ENCODE measurements at regions not wholly inside any gene's neighbourhood (a gene's known extent, or its start where the extent isn't known, plus 50 kb on each side); places are given as distances from the start of the nearest gene placed in this dataset.

GRCh38 chr7:117986645-117987269 lies 113.5 kb upstream of the CTTNBP2 start:
- no peak overlapping the region for H3K27ac Mint-ChIP-seq
- ChIA-PET CTCF (no interaction called here), POLR2A (no interaction called here)

GRCh38 chr7:117990834-117991233 lies 117.6 kb upstream of the CTTNBP2 start:
- no peaks in the 10 kb centered on the region for H3K27me3 Mint-ChIP-seq
- POLR2A ChIA-PET = no interaction called here
- no peaks in the 10 kb centered on the region for H3K9me3 Mint-ChIP-seq
- no peaks in the 10 kb centered on the region for H3K36me3 Mint-ChIP-seq (ENCODE audit: low read depth)
- CTCF ChIA-PET = interaction anchor here (1.1 kb wide), 1 partner anchor 10 kb away, joined by 3 read pairs; no protein-coding TSS in a partner anchor
- H3K27ac Mint-ChIP-seq = no peak overlapping the region
- no peaks in the 10 kb centered on the region for H3K4me1 Mint-ChIP-seq
- no peak overlapping the region for H3K4me3 Mint-ChIP-seq
- no peak for DNase-seq

More at GRCh38 chr7:117986645-117987269, 113.5 kb upstream of the CTTNBP2 start:
- Mint-ChIP-seq H3K4me1 (no peaks in the 10 kb centered on the region), H3K9me3 (no peaks in the 10 kb centered on the region), H3K36me3 (ENCODE audit: low read depth) (no peaks in the 10 kb centered on the region), H3K4me3 (no peak overlapping the region), H3K27me3 (no peaks in the 10 kb centered on the region)
- DNase-seq = no peak

GRCh38 chr7:117992635-117993376 lies 119.6 kb upstream of the CTTNBP2 start:
- no peak for DNase-seq
- H3K4me1 Mint-ChIP-seq = no peaks in the 10 kb centered on the region
- POLR2A ChIA-PET = no interaction called here
- H3K36me3 Mint-ChIP-seq (ENCODE audit: low read depth) = no peaks in the 10 kb centered on the region
- H3K9me3 Mint-ChIP-seq = no peaks in the 10 kb centered on the region
- no peak overlapping the region for H3K4me3 Mint-ChIP-seq
- H3K27me3 Mint-ChIP-seq = no peaks in the 10 kb centered on the region
- H3K27ac Mint-ChIP-seq = no peak overlapping the region
- CTCF ChIA-PET = interaction anchor here (0.6 to 0.9 kb wide), 2 partner anchors 17 to 30 kb away, joined by 3 read pairs; no protein-coding TSS in a partner anchor

GRCh38 chr7:117993377-117994003 lies 120.2 kb upstream of the CTTNBP2 start:
- POLR2A ChIA-PET = no interaction called here
- no peak overlapping the region for H3K27ac Mint-ChIP-seq
- H3K27me3 Mint-ChIP-seq = no peaks in the 10 kb centered on the region
- H3K9me3 Mint-ChIP-seq = no peaks in the 10 kb centered on the region
- H3K4me3 Mint-ChIP-seq = no peak overlapping the region
- CTCF ChIA-PET = interaction anchor here (0.6 to 0.9 kb wide), 2 partner anchors 16 to 30 kb away, joined by 3 read pairs; no protein-coding TSS in a partner anchor
- DNase-seq = no peak
- H3K4me1 Mint-ChIP-seq = no peaks in the 10 kb centered on the region
- H3K36me3 Mint-ChIP-seq (ENCODE audit: low read depth) = no peaks in the 10 kb centered on the region

- CTCF ChIA-PET = no interaction called here
- H3K4me3 Mint-ChIP-seq = no peak overlapping the region
- no peaks in the 10 kb centered on the region for H3K36me3 Mint-ChIP-seq (ENCODE audit: low read depth)
- DNase-seq = no peak
- POLR2A ChIA-PET = no interaction called here
- no peak overlapping the region for H3K27ac Mint-ChIP-seq
- H3K4me1 Mint-ChIP-seq = no peaks in the 10 kb centered on the region
- H3K27me3 Mint-ChIP-seq = no peaks in the 10 kb centered on the region
- no peaks in the 10 kb centered on the region for H3K9me3 Mint-ChIP-seq
These were observed 122.8 kb upstream of the CTTNBP2 start for GRCh38 chr7:117995850-117996650.

- Mint-ChIP-seq H3K27ac (no peak overlapping the region), H3K9me3 (no peaks in the 10 kb centered on the region), H3K4me3 (no peak overlapping the region), H3K4me1 (no peaks in the 10 kb centered on the region), H3K27me3 (no peaks in the 10 kb centered on the region), H3K36me3 (ENCODE audit: low read depth) (no peaks in the 10 kb centered on the region)
- CTCF ChIA-PET = no interaction called here
- POLR2A ChIA-PET = no interaction called here
- DNase-seq = no peak
These were observed 124.9 kb upstream of the CTTNBP2 start for GRCh38 chr7:117997862-117998825.

GRCh38 chr7:118000480-118001202 lies 127.4 kb upstream of the CTTNBP2 start:
- ChIA-PET CTCF (interaction anchor here (1.4 kb wide), 1 partner anchor 9 kb away, joined by 3 read pairs; no protein-coding TSS in a partner anchor), POLR2A (no interaction called here)
- Mint-ChIP-seq H3K9me3 (no peaks in the 10 kb centered on the region), H3K36me3 (ENCODE audit: low read depth) (no peaks in the 10 kb centered on the region), H3K27me3 (no peaks in the 10 kb centered on the region), H3K4me1 (no peaks in the 10 kb centered on the region), H3K4me3 (no peak overlapping the region), H3K27ac (no peak overlapping the region)
- no peak for DNase-seq

GRCh38 chr7:118003476-118003875 lies 130.2 kb upstream of the CTTNBP2 start:
- H3K27me3 Mint-ChIP-seq = no peaks in the 10 kb centered on the region
- POLR2A ChIA-PET = no interaction called here
- H3K27ac Mint-ChIP-seq = no peak overlapping the region
- CTCF ChIA-PET = no interaction called here
- no peak for DNase-seq
- no peaks in the 10 kb centered on the region for H3K36me3 Mint-ChIP-seq (ENCODE audit: low read depth)
- H3K4me3 Mint-ChIP-seq = no peak overlapping the region
- H3K4me1 Mint-ChIP-seq = no peaks in the 10 kb centered on the region
- no peaks in the 10 kb centered on the region for H3K9me3 Mint-ChIP-seq

GRCh38 chr7:118005026-118005425 lies 131.8 kb upstream of the CTTNBP2 start:
- no peak overlapping the region for H3K4me3 Mint-ChIP-seq
- ChIA-PET POLR2A (no interaction called here), CTCF (no interaction called here)
- no peaks in the 10 kb centered on the region for H3K9me3 Mint-ChIP-seq
- DNase-seq = no peak
- no peaks in the 10 kb centered on the region for H3K27me3 Mint-ChIP-seq
- no peaks in the 10 kb centered on the region for H3K36me3 Mint-ChIP-seq (ENCODE audit: low read depth)
- H3K4me1 Mint-ChIP-seq = no peaks in the 10 kb centered on the region
- no peak overlapping the region for H3K27ac Mint-ChIP-seq

GRCh38 chr7:118006979-118007378 lies 133.7 kb upstream of the CTTNBP2 start:
- no peaks in the 10 kb centered on the region for H3K27me3 Mint-ChIP-seq
- no peaks in the 10 kb centered on the region for H3K4me1 Mint-ChIP-seq
- H3K9me3 Mint-ChIP-seq = no peaks in the 10 kb centered on the region
- ChIA-PET CTCF (no interaction called here), POLR2A (no interaction called here)
- no peak overlapping the region for H3K4me3 Mint-ChIP-seq
- no peak for DNase-seq
- no peaks in the 10 kb centered on the region for H3K36me3 Mint-ChIP-seq (ENCODE audit: low read depth)
- H3K27ac Mint-ChIP-seq = no peak overlapping the region

- Mint-ChIP-seq H3K27ac (no peak overlapping the region), H3K4me1 (no peaks in the 10 kb centered on the region), H3K27me3 (no peaks in the 10 kb centered on the region), H3K9me3 (no peaks in the 10 kb centered on the region), H3K36me3 (ENCODE audit: low read depth) (no peaks in the 10 kb centered on the region), H3K4me3 (no peak overlapping the region)
- no peak for DNase-seq
- ChIA-PET CTCF (interaction anchor here (0.6 kb wide), 1 partner anchor 16 kb away, joined by 3 read pairs; no protein-coding TSS in a partner anchor), POLR2A (no interaction called here)
These were observed 136.2 kb upstream of the CTTNBP2 start for GRCh38 chr7:118009419-118009818.

GRCh38 chr7:118011652-118012051 lies 138.4 kb upstream of the CTTNBP2 start:
- Mint-ChIP-seq H3K27me3 (no peaks in the 10 kb centered on the region), H3K4me1 (no peaks in the 10 kb centered on the region), H3K4me3 (no peak overlapping the region), H3K36me3 (ENCODE audit: low read depth) (no peaks in the 10 kb centered on the region), H3K9me3 (no peaks in the 10 kb centered on the region), H3K27ac (no peak overlapping the region)
- CTCF ChIA-PET = no interaction called here
- DNase-seq = no peak
- POLR2A ChIA-PET = no interaction called here
